Smooth muscle cell (in vitro differentiated cells): ENCODE measurements at regions not wholly inside any gene's neighbourhood (a gene's known extent, or its start where the extent isn't known, plus 50 kb on each side); places are given as distances from the start of the nearest gene placed in this dataset.

Experiments
- DNase-seq: peaks from one replicate; lab custom pipeline; 2025; ENCODE audit not compliant: unreplicated experiment; lab: John Stamatoyannopoulos, UW
- H2AFZ ChIP-seq: fragments of 200-600 bp; sonication (generic); 2 replicates; pipeline ENCODE4 v1.6.0; 2016; ENCODE audit warnings: antibody characterized with exemption, low read depth, mild to moderate bottlenecking
- H3F3A ChIP-seq: fragments of 200-600 bp; sonication (generic); 2 replicates; pipeline ENCODE4 v1.6.0; 2017; ENCODE audit warnings: antibody characterized with exemption, low read depth
- H3K27ac ChIP-seq: fragments of 200-600 bp; sonication (generic); 2 replicates; pipeline ENCODE4 v1.5.1; 2016; ENCODE audit warnings: low read depth, mild to moderate bottlenecking
- H3K27me3 ChIP-seq: fragments of 200-600 bp; sonication (generic); 2 replicates; pipeline ENCODE4 v1.6.1; 2016; ENCODE audit warnings: low read depth, mild to moderate bottlenecking
- H3K36me3 ChIP-seq: fragments of 200-600 bp; sonication (generic); 2 replicates; pipeline ENCODE4 v1.5.1; 2016; ENCODE audit warnings: low read depth
- H3K4me1 ChIP-seq: fragments of 200-600 bp; sonication (generic); 2 replicates; pipeline ENCODE4 v1.5.1; 2016; ENCODE audit warnings: low read depth
- H3K4me2 ChIP-seq: fragments of 200-600 bp; sonication (generic); 2 replicates; pipeline ENCODE4 v1.6.0; 2016; ENCODE audit warnings: mild to moderate bottlenecking
- H3K4me3 ChIP-seq: fragments of 200-600 bp; sonication (generic); 2 replicates; pipeline ENCODE4 v1.5.1; 2016; ENCODE audit warnings: mild to moderate bottlenecking
- H3K79me2 ChIP-seq: fragments of 200-600 bp; sonication (generic); 2 replicates; pipeline ENCODE4 v1.6.0; 2016; ENCODE audit warnings: low read depth, mild to moderate bottlenecking
- H3K9ac ChIP-seq: fragments of 200-600 bp; sonication (generic); 2 replicates; pipeline ENCODE4 v1.6.0; 2016; ENCODE audit warnings: low read depth
- H3K9me3 ChIP-seq: fragments of 200-600 bp; sonication (generic); replicated peaks from 2 replicates; pipeline ENCODE4 v1.5.1; 2016; ENCODE audit warnings: low read depth
- H4K20me1 ChIP-seq: fragments of 200-600 bp; sonication (generic); 2 replicates; pipeline ENCODE4 v1.6.0; 2016; ENCODE audit warnings: low read depth
- CTCF ChIP-seq: fragments of 200-600 bp; sonication (generic); IDR thresholded peaks from 2 replicates; pipeline ENCODE4 v1.5.1; 2017; ENCODE audit warnings: borderline replicate concordance, mild to moderate bottlenecking, antibody characterized with exemption; ENCODE audit not compliant: insufficient read depth, poor library complexity, severe bottlenecking
- WGBS: methylation state at CpG from one replicate; pipeline ENCODE4 v1.1.7; 2016; ENCODE audit warnings: low lambda C conversion rate; 5-methylcytosine and 5-hydroxymethylcytosine counted together

GRCh38 chr12:127419111-127419510 lies 847.9 kb upstream of the TMEM132C start:
- peaks cover 7% of the 10 kb centered on the region for H3K4me1 ChIP-seq
- 81% methylated on average over 2 of the region's 2 CpGs for WGBS
- H3K79me2 ChIP-seq = no peaks in the 10 kb centered on the region
- H3K4me2 ChIP-seq = no peak overlapping the region
- no peak overlapping the region for H3K9ac ChIP-seq
- no peaks in the 10 kb centered on the region for H3F3A ChIP-seq
- DNase-seq = no peak
- H3K27me3 ChIP-seq = no peaks in the 10 kb centered on the region
- H3K27ac ChIP-seq = no peak overlapping the region
- no peaks in the 10 kb centered on the region for H4K20me1 ChIP-seq
- no peak overlapping the region for H2AFZ ChIP-seq
- H3K36me3 ChIP-seq = no peaks in the 10 kb centered on the region
- no peak overlapping the region for H3K4me3 ChIP-seq
- no peaks in the 10 kb centered on the region for H3K9me3 ChIP-seq
- TF ChIP-seq CTCF = no peak

GRCh38 chr12:127421614-127422013 lies 845.4 kb upstream of the TMEM132C start:
- no peak overlapping the region for H3K4me2 ChIP-seq
- H3K27ac ChIP-seq = no peak overlapping the region
- H3K9ac ChIP-seq = no peak overlapping the region
- H3K9me3 ChIP-seq = no peaks in the 10 kb centered on the region
- no peak for DNase-seq
- H4K20me1 ChIP-seq = no peaks in the 10 kb centered on the region
- TF ChIP-seq CTCF = no peak
- no peaks in the 10 kb centered on the region for H3K4me1 ChIP-seq
- no peaks in the 10 kb centered on the region for H3K79me2 ChIP-seq
- no peak overlapping the region for H3K4me3 ChIP-seq
- H3K27me3 ChIP-seq = no peaks in the 10 kb centered on the region
- no peak overlapping the region for H2AFZ ChIP-seq
- WGBS = 86% methylated on average over 5 of the region's 5 CpGs
- no peaks in the 10 kb centered on the region for H3F3A ChIP-seq
- no peaks in the 10 kb centered on the region for H3K36me3 ChIP-seq

GRCh38 chr12:127422935-127423566 lies 843.9 kb upstream of the TMEM132C start:
- no peak for DNase-seq
- Histone ChIP-seq H3F3A (no peaks in the 10 kb centered on the region), H3K9me3 (no peaks in the 10 kb centered on the region), H4K20me1 (no peaks in the 10 kb centered on the region), H3K9ac (no peak overlapping the region), H3K27me3 (no peaks in the 10 kb centered on the region), H3K36me3 (no peaks in the 10 kb centered on the region), H3K4me1 (no peaks in the 10 kb centered on the region), H3K79me2 (no peaks in the 10 kb centered on the region), H2AFZ (no peak overlapping the region), H3K4me2 (no peak overlapping the region), H3K27ac (no peak overlapping the region), H3K4me3 (no peak overlapping the region)
- WGBS = 86% methylated on average over 9 of the region's 9 CpGs
- no peak for TF ChIP-seq CTCF

- Histone ChIP-seq H3F3A (no peaks in the 10 kb centered on the region), H3K4me1 (no peaks in the 10 kb centered on the region), H3K4me3 (no peak overlapping the region), H3K4me2 (no peak overlapping the region), H3K9ac (no peak overlapping the region), H4K20me1 (no peaks in the 10 kb centered on the region), H3K9me3 (no peaks in the 10 kb centered on the region), H3K79me2 (no peaks in the 10 kb centered on the region), H3K27ac (no peak overlapping the region), H2AFZ (no peak overlapping the region), H3K36me3 (no peaks in the 10 kb centered on the region), H3K27me3 (no peaks in the 10 kb centered on the region)
- WGBS = 69% methylated on average over 4 of the region's 4 CpGs
- no peak for TF ChIP-seq CTCF
- DNase-seq = no peak
These were observed 841.5 kb upstream of the TMEM132C start for GRCh38 chr12:127425474-127425873.
